Chondrocyte (in vitro differentiated cells): ENCODE measurements at regions not wholly inside any gene's neighbourhood (a gene's known extent, or its start where the extent isn't known, plus 50 kb on each side); places are given as distances from the start of the nearest gene placed in this dataset.

Experiments
- DNase-seq: peaks from one replicate; pipeline ENCODE4 v3.0.0; 2021; ENCODE audit warnings: mixed read lengths, low spot score
- H3K27ac Mint-ChIP-seq: one replicate; pipeline ENCODE4 v1.8.0; 2021; ENCODE audit warnings: mild to moderate bottlenecking, moderate library complexity, mixed read lengths; ENCODE audit not compliant: unreplicated experiment
- H3K27me3 Mint-ChIP-seq: 2 replicates; pipeline ENCODE4 v1.8.0; 2021; ENCODE audit warnings: low read depth, mixed read lengths
- H3K36me3 Mint-ChIP-seq: 2 replicates; pipeline ENCODE4 v1.8.0; 2021; ENCODE audit warnings: low read depth, mixed read lengths
- H3K4me1 Mint-ChIP-seq: 2 replicates; pipeline ENCODE4 v1.8.0; 2021; ENCODE audit warnings: low read depth, mild to moderate bottlenecking, mixed read lengths
- H3K4me3 Mint-ChIP-seq: one replicate; pipeline ENCODE4 v1.8.0; 2021; ENCODE audit warnings: mild to moderate bottlenecking, moderate library complexity, mixed read lengths; ENCODE audit not compliant: unreplicated experiment
- H3K9me3 Mint-ChIP-seq: 2 replicates; pipeline ENCODE4 v1.8.0; 2021; ENCODE audit warnings: low read depth, mixed read lengths
- TF ChIP-seq, protein P1 (sequence below): fragments of 200-600 bp; sonication (generic); IDR thresholded peaks from 2 replicates; pipeline ENCODE4 v1.5.0; 2021; ENCODE audit warnings: antibody characterized with exemption, mild to moderate bottlenecking, moderate library complexity

DNA sequence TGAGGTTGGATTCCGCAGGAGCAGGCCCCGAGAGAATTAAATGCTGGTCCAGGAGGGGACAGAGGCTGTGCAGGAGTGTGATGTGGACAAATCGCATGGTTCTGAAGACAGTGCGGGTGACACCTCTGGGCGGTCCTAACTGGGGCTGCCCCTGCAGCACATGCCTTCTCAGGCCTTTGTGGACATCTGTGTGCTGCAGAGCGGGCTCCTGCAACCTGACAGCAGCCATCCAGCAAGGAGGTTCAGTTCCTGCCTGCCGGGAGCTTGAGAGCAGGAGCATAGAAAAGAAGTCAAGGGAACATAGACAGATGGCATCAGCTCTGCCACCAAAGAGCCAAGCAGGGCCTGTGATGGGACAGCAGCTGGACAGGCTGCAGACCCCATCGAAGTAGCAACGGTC, 135.9 kb upstream of the PPP2R2D start:
- TF ChIP-seq, protein P1, sequence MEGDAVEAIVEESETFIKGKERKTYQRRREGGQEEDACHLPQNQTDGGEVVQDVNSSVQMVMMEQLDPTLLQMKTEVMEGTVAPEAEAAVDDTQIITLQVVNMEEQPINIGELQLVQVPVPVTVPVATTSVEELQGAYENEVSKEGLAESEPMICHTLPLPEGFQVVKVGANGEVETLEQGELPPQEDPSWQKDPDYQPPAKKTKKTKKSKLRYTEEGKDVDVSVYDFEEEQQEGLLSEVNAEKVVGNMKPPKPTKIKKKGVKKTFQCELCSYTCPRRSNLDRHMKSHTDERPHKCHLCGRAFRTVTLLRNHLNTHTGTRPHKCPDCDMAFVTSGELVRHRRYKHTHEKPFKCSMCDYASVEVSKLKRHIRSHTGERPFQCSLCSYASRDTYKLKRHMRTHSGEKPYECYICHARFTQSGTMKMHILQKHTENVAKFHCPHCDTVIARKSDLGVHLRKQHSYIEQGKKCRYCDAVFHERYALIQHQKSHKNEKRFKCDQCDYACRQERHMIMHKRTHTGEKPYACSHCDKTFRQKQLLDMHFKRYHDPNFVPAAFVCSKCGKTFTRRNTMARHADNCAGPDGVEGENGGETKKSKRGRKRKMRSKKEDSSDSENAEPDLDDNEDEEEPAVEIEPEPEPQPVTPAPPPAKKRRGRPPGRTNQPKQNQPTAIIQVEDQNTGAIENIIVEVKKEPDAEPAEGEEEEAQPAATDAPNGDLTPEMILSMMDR = no peak
- H3K4me1 Mint-ChIP-seq = no peaks in the 10 kb centered on the region
- DNase-seq = no peak
- no peak overlapping the region for H3K4me3 Mint-ChIP-seq
- H3K9me3 Mint-ChIP-seq = peaks cover 7% of the 10 kb centered on the region
- H3K36me3 Mint-ChIP-seq = no peaks in the 10 kb centered on the region
- H3K27ac Mint-ChIP-seq = no peak overlapping the region
- peaks cover 17% of the 10 kb centered on the region for H3K27me3 Mint-ChIP-seq

GRCh38 chr10:131766096-131766495, 134.7 kb upstream of the PPP2R2D start:
- H3K27ac Mint-ChIP-seq = no peak overlapping the region
- TF ChIP-seq, protein P1 = no peak
- H3K4me3 Mint-ChIP-seq = no peak overlapping the region
- H3K9me3 Mint-ChIP-seq = peaks cover 7% of the 10 kb centered on the region
- no peak for DNase-seq
- H3K4me1 Mint-ChIP-seq = no peaks in the 10 kb centered on the region
- H3K36me3 Mint-ChIP-seq = no peaks in the 10 kb centered on the region
- H3K27me3 Mint-ChIP-seq = peaks cover 15% of the 10 kb centered on the region

- Mint-ChIP-seq H3K9me3 (peaks cover 7% of the 10 kb centered on the region), H3K4me1 (no peaks in the 10 kb centered on the region), H3K4me3 (no peak overlapping the region), H3K36me3 (no peaks in the 10 kb centered on the region), H3K27me3 (peaks cover 14% of the 10 kb centered on the region), H3K27ac (no peak overlapping the region)
- TF ChIP-seq, protein P1 = no peak
- DNase-seq = peak; percentile 8
Measured at GRCh38 chr10:131767716-131768115, 133.1 kb upstream of the PPP2R2D start.

DNA sequence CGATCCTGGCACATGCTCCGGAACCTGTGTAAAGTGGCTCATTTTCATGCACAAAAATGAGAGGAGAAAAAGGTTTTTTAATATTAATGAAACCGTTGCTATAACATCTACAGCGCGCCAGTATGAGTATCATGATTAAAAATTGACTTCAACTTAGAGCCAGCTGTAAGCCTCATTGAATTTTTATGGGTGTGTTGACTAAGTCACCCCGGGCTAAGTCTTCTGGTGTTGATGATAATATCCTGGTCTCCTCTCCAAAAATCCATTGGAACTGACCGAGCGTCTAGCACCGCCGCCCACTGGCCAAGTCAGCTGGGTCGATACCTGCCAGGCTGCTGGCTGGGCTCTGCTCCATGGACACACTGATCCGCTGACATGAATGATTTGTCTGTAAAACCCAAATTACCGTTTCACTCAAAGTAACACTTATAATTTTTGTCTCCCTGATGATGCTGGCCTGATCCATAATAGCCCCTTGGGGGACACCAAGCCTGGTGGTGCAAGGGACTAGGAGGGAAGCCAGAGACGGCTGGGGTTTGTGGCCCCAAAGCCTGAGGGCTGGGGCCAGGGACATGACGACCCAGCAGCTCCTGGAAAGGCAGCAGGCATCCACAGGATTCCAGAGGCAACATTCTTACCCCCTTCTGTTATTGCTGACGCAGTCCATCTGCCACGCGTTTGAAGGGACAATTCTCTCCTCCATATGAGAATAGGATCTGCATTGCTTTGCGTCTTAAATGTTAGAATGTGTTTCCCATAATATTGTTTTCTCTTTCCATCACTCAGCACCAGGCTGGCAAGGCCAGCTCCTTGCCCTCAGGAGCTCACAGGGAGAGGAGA, 131.0 kb upstream of the PPP2R2D start:
- Mint-ChIP-seq H3K27me3 (peaks cover 6% of the 10 kb centered on the region), H3K4me3 (no peak overlapping the region), H3K27ac (no peak overlapping the region), H3K36me3 (no peaks in the 10 kb centered on the region), H3K4me1 (no peaks in the 10 kb centered on the region), H3K9me3 (peaks cover 7% of the 10 kb centered on the region)
- peak; percentile 39 for DNase-seq
- TF ChIP-seq, protein P1 = no peak

- H3K36me3 Mint-ChIP-seq = no peaks in the 10 kb centered on the region
- peaks cover 9% of the 10 kb centered on the region for H3K9me3 Mint-ChIP-seq
- H3K4me3 Mint-ChIP-seq = no peak overlapping the region
- DNase-seq = peak; percentile 73
- TF ChIP-seq, protein P1 = no peak
- H3K27me3 Mint-ChIP-seq = peaks cover 3% of the 10 kb centered on the region
- H3K27ac Mint-ChIP-seq = no peak overlapping the region
- no peaks in the 10 kb centered on the region for H3K4me1 Mint-ChIP-seq
Measured at GRCh38 chr10:131770946-131771633, 129.7 kb upstream of the PPP2R2D start.
